ENCODE measurements at regions not wholly inside any gene's neighbourhood (a gene's known extent, or its start where the extent isn't known, plus 50 kb on each side); places are given as distances from the start of the nearest gene placed in this dataset.

DNA sequence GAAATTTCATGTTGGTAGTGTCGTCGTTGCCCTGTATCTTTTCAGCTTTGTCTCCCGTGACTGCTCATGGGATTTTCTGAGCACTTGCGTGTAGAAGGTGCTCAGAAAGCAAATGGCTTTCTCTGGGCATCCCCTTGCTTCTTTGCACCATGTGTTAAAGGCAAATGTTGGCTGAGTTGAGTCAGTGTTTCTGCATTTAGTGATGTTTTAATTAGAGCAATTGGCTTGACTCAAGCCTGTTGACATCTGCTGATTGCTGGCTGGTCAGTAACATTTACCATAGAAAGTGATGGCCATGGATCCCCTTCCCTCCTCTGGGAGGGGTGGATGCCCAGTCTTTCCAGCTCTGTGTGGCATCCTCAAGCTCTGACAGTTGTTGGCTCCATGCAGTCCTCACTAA, 187.2 kb upstream of the MPHOSPH6 start:
- DNase-seq, result no peak

DNA sequence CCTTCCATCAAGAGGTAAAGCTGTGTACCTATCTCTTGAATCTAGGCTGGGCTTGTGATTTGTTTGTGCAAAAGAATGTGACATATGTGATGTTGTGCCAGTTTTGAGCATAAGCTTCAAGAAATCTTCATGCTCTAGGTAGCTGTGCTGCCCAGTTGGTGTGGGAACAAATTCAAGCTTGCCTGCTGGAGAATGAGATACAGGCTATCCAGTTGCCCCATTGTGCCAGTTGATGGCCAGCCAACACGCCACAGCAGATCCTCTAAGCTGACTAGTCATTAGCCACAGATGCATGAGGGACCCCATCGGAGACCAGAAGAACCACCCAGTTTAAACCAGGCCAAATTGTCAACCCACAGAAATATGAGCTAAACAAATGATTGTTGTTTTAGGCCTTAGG, 180.5 kb upstream of the MPHOSPH6 start:
- DNase-seq, result no peak

DNA sequence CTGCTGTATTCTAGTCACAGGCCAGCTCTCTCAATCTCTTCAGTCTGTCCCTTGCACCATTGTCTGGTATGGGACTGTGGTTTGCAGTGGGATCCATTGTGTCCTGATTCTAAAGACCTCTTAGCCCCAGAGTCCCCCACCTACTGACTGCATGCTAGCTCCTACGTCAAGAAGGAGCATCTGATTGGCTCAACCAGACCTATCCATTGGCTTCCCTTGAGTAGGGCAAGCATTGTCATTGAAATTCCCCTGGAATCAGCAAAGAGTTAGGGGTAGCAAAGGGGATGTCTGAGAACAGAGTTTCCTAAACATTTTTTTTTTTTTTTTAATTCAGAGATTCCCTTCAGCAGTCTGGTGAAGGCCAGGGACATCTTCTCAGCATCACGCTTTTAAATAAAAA, 175.3 kb upstream of the MPHOSPH6 start:
- no peak for DNase-seq

DNA sequence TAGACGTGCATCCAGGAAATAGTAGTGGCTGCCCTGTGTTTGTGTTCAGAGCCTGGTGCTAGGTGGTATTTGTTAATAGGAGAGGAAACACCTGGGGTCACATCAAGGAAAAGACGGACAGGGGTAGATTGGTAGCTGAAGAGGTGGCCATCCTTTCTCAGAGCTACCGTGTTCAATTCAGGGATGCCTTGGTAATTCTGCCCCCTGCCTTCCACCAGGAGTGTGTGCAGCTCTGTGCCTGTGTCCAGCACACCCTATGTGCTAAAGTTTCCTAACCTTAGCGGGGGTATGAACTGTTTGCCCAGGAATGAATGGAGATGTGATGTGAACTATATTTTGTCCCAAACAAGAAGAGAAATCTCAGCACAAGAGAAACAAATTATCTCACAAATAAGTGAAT, 174.1 kb upstream of the MPHOSPH6 start:
- DNase-seq, result no peak

DNA sequence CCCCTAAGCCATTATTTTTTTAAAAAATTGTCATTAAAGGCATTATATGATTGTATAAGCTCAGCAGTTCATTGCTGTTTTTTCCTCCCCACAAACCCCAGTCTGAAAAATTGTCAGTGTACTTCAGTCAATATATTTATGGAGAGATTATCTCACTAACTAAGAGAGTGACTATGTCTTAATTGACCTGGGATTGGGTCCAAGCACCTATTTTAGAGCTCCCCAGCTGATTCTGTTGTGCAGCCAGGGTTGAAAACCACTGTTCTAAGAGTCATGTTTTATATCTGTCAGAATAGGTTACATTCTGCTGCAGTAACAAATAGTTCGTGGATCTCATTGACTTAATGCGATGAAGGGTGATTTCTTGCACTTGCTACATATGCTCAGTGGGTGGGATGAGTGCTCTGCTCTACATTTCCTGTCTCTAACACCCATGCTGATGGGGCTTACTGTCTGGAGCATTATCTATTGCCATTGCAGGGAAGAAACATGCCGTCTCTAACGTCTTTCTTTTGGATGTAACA, 171.2 kb upstream of the MPHOSPH6 start:
- DNase-seq, result no peak

DNA sequence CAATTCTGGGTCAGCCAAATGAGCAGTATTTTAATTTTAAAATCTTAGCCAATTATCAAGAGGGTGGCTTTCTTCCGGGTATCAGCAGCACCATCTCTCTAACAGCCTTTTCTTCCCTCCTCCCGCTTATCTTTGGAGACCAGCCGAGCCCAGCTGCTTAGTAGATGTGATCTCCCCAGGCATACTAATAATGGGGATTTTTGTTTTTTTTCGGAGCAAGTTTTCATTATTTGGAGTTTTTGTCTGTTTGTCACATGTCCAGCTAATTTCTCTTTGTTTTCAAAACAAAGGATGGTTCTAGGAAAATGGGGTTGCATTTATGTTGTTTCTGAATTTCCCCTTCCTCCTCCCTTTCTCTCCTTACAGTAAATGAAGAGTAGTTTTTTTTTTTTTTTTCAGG, 170.5 kb upstream of the MPHOSPH6 start:
- DNase-seq, result no peak

DNA sequence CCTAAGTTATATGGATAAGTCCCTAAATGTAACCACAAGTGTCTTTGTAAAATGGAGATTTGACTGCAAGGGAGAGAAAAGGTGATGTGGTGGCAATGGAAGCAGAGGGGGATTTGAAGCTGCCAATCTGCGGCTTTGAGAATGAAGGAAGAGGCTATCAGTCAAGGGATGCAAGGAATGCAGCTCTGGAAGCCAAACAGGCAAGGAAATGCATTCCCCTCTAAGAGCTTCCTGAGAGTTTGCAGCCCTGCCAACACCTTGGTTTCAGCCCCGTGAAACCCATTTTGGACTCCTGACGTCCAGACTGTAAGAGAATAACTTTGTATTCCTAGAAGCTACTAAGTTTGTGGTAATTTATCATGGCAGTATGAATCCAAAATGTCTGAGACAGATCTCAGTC, 167.3 kb upstream of the MPHOSPH6 start:
- DNase-seq, result no peak

DNA sequence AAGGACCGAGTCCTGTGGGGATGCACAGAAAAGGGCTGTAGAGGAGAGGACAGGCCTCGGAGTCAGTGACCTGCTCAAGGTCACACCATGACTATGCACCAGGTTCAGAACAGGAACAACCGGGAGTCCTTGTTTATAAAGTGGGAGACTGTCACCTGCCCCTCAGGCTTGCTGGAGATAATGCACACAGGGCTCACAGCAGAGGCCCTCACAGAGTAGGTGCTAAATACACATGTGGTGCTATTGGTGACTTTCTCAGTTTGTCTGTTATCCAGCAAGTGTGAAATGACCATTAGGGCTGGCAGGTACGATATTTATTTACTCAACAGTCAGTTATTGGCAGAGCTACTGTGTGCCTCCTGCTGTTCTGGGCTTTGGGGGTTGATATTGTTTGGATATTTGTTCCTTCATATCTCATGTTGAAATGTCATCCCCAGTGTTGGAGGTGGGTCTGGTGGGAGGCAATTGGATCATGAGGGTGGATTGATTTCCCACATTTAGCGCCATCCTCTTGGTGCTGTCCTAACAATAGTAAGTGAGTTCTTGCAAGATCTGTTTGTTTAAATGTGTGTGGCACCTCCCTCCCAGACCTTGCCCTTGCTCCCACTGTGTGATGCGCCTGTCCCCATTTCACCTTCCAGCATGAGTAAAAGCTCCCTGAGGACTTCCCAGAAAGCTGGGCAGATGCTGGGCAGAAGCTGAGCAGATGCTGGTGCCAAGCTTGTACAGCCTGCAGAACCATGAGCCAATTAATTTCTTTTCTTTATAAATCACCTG, 162.1 kb upstream of the MPHOSPH6 start:
- DNase-seq, result no peak

DNA sequence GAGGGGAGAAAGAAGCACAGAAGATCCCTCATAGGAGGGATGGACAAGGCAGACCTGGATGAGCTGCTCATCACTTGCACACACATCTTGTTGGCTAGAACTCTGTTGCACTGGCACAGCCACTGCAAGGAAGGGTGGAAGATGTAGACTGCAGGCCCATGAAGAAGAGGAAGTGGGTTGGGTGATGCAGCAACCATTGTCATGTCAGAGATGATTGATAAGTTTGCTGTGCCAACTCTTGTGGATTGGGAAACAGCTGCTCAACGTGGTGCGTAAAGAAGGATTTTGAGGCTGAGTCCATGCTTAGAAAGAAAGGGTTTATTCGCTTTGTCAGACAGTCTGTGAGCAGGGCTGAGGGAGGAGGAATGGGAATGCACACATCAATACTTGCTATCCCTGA, 161.4 kb upstream of the MPHOSPH6 start:
- DNase-seq, result no peak

DNA sequence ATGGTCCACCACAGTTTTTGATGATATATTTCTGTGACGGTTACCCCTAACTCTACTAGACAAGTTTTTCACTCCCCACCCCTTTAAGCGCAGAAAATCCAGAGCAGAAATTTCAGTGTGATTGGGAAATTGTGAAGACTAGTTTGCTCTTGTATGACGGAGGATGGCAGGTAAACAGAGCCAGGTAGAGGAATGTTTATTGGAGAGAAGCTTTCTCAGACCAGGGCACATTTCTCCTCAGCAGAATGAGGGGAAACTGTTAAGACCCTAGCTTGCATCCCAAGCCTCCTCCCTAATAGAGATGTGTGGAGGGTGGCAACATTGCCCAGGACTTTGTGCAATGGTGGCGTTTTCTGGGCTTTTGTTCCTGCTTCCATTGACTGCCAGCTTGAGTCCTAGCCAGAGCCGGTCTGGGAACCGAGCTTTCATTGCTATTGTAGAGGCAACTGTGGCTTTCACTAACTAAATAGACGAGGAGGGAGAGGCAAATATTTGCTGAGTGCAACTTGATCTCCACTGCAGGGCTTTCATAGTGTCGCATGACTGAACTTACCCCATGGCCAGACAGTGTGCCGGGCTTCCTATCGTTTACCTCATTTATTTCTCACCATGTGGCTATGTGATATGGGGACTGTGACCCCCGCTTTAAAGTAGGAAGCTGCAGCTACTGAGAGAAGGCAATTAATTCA, 159.6 kb upstream of the MPHOSPH6 start:
- DNase-seq, result no peak

DNA sequence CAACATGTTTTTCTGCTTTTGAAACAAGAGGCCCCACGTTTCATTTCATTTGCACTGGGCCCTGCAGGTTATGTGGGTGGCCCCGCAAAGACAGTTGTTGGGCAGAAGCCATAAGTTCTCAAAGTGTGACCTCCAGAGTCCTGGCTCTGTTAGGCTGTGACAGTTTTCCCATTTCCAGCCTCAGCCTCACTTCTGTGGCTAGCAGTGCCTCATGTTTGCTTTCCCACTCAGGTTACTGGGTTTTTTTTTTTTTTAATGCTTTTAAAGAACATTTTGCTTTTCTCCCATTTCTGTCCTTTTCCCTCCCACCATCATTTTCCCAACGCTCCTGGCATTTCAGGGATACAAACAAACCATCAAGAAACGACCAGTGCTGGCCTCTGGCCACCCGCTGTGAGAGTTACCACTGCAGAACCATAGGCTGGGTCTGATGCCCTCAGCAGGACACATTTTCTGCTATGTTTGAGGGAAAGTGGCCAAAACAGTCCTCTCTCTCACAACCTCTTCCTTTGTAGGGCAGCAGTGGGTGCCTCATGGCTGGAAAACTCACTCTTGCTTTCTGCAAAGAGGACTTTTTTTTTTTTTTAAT, 159.0 kb upstream of the MPHOSPH6 start:
- no peak for DNase-seq

DNA sequence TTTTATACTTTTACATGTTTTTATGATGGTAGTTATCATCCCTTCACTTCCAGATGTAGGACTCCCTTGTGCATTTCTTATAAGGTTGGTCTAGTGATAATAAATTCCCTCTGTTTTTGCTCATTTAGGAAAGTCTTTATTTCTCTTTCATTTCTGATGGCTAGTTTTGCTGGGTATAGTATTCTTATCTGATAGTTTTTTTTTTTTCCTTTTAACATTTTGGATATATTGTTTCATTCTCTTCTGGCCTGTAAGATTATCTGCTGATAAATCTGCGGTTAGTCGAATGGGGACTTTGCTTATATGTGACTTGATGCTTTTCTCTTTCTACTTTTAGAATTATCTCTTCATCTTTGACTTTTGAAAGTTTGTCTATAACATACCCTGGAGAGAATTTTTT, 153.1 kb upstream of the MPHOSPH6 start:
- DNase-seq, result no peak

DNA sequence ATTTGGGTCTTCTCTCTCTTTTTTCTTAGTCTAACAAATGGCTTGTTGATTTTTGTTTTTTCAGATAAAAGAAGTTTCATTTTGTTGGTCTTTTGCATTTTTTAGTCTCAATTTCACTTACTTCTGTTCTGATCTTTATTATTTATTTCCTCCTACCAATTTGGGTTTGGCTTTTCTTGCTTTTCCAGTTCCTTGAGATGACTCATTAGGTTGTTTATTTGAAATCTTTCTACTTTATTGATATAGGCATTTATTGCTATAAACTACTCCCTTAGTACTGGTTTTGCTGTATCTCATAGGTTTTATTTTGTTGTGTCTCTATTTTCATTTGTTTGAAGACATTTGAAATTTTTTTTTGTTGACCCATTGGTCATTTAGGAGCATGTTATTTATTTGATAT, 152.2 kb upstream of the MPHOSPH6 start:
- DNase-seq, result no peak

DNA sequence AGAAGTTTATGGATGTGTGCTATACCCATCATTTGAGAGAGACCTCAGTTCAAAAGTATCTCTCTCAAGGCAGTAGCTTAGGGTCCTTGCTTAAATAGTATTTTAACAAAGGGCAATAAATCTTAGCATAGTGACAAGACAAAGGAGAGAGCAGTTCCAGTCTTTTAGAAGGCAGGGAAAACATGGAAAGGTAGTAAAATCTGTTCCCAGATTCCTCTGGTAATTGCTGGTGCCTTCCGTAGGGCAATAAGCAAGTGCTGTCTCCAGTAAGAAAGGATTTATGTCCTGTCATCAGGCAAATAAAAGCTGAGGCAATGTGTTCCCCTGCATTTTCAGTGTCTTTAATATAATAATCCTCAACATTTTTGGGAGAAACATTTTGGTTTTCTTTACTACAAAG, 149.0 kb upstream of the MPHOSPH6 start:
- DNase-seq, result no peak

DNA sequence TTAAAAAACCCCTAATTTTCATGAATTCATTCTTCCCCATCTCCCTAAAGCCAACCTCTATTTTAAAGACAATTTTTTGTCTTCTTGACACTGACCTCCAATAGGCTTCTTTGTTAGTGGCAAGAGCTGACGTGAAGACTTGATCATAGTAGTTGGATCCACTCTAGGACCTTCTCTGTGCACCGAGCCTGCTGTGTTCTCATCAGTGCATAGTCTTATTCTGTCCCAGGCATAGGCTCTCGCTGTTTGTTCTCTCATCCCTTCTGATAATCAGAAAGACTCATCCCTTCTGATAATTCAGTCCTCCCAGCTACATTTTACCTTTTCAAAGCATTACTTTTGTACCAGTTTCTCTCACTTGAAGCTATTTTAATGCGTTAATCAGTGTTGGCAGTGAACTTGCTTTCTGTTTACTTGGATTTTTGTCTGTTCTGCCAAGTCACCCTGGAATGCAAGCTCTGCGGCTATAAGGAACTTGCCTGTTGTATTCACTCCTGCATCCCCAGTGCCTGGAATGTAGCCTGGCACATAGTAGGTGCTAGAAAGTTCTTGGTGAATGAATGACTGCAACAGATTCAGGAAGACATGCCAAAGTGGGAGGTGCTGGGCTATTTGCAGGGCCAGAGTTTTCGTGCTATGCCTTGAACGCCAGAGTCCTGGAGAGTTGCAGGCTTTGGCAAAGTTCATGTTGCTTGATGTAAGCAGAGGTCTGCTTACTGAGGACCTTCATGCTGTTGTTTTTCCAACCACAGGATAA, 147.6 kb upstream of the MPHOSPH6 start:
- no peak for DNase-seq

DNA sequence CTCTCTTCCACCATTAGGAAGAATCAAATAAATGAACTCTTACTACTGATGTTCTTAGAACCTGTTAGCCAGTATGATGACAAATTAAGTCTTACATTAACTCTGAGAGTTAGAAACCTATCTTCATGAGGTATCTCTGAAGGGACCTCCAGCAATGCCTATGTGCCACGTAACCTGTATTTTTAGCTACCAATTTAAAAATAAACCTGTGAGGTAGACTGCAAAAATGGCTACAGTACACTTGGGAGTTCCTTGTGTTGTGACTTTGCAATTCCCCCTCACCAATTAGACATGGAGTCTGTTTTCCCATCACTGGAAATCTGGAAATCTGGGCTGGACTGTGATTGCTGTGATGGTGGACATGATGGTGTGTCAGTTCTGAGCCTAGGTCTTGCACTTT, 143.7 kb upstream of the MPHOSPH6 start:
- no peak for DNase-seq

DNA sequence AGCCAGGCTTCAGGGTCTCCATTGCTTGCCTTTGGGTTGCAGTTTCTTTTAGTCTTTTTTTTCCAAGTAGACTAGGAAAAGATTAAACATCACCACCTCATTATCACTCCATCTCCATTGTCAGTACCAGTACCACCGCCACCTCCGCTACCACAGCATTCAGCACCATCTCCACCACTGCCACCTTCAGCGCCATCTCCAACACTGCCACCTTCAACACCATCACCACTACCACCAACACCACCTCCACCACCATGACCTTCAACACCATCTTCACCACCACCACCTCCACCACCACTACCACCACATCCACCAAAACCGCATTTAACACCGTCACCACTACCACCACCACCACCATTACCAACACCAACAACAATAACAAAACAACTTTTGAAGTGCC, 141.5 kb upstream of the MPHOSPH6 start:
- DNase-seq, result no peak

DNA sequence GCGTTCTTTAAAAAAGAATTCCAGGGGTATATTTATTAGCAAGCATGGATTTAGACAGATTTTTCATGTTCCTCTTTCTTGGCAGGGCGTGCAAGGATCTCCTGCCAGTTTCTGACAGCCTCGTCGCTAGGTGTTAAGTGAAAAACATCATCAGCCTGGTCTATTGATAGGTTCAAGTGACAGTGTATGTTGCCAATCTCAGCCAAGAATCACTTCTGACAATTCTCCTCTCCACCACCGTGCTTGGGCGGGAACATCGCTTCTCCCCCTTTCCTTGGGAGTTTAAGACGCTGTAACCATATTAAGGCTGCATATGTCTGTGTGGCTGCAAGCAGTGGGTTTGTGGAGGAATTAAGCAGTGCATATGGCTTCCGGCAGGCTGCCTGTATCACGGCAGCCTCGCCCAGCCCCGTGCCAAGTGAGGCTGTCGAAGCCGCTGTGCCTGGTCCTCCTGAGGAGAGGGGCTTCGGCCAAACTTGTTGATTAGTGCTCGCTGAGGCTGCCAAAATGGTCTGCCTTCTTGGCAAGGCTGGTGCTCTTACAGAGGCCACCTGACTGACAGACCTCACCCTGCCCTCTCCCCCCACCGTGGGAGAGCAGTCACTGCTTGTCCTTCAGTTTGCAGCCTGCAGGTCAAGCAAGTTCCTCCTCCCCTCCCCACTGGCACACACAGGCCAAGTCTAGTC, 132.2 kb upstream of the MPHOSPH6 start:
- DNase-seq, result no peak

DNA sequence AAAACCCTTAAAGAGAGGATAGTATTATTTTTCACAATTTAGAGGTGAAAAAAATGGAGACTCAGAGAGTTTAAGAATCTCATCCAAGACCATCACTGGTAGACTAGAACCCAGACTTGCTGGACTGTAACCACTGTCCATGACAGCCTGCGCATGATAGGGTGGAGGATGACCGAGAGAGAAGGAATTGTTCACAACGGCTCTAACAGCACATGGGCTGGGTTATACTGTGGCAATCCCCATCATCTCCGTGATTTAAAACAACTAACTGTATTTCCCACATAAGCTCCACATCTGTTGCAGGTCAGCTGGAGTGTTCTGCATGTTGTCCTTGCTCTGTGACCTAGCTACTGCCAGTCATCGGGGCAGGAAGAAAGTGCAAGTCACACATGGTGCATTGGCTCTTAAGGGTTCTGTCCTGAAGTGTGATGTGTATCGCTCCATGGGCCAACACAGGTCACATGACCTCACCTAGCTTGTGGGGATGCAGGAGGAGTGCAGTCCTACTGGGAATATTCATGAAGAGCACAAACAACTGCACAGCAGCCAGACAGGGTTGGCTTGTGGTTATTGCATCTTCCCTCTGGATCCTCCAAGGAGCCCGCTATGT, 131.2 kb upstream of the MPHOSPH6 start:
- no peak for DNase-seq

DNA sequence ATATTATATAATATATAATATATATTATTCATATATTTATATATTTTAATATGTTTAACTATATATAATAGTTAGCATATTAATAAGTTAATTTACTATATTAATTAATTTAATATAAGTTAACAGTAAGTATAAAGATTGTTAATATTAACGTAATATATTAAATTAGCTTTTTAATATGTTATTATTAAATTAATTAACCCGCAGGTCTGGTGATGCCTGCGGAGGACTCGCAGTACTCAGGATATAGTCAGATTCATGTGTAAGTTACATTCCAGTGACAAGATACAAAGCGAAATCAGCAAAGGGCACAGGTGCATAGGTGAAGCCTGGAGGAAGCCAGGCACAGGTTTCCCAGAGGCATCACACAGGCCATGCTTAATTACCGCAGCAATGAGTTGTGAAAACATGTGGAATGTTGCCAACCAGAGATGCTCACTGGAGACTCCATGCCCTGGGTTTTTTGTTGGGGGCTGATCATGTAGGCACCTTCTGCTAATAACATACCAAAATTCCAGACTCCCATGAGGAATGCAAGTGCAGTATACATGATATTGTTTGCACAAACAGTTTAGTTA, 130.4 kb upstream of the MPHOSPH6 start:
- no peak for DNase-seq

DNA sequence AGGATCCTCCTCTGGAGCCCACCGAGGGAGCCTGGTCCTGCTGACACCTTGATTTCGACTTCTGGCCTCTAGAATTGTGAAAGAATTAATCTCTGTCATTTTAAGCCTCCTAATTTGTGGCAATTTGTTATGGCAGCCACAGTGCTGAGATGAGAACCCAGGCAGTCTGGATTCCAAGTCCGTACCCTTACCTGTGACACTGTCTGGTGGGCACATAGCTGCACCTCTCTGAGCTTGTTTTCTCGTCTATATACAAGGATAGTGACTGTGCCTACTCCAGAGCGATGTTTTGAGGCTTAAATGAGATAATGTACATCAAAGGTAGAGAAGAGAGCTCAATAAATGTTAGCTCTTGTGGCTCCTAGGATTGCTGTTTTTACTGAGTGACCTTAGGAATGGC, 128.4 kb upstream of the MPHOSPH6 start:
- DNase-seq, result no peak

Data from cerebellar nuclear complex (tissue), 1 donor.